Small intestine (tissue), 7 donors: ENCODE measurements at regions not wholly inside any gene's neighbourhood (a gene's known extent, or its start where the extent isn't known, plus 50 kb on each side); places are given as distances from the start of the nearest gene placed in this dataset.

Experiments used
- DNase-seq, 2 donors: peaks; one replicate each; pipeline versions ENCODE4 v3.0.0 to v3.0.0-alpha.2; 2013
- FAIRE-seq: peaks from 2 replicates; lab custom pipeline; 2012; peaks lifted over from hg19 to GRCh38; lab: Jason Lieb, UNC
- H3K27ac ChIP-seq, 3 donors: one replicate each; pipeline ENCODE4 v1.5.1; 2013; ENCODE audit warnings: low read length in 2 of 3, mild to moderate bottlenecking in 2 of 3, control low read depth in 1 of 3, inconsistent platforms in 1 of 3, low read depth in 1 of 3, moderate library complexity in 1 of 3
- H3K27me3 ChIP-seq, 3 donors: one replicate each; pipeline ENCODE4 v1.6.1; 2013; ENCODE audit warnings: low read length in 3 of 3, inconsistent platforms in 1 of 3; ENCODE audit not compliant: control insufficient read depth in 3 of 3, insufficient read depth in 3 of 3
- H3K36me3 ChIP-seq, 3 donors: one replicate each; pipeline ENCODE4 v1.6.1; 2013; ENCODE audit warnings: low read length in 3 of 3, inconsistent platforms in 1 of 3, low read depth in 1 of 3, mild to moderate bottlenecking in 1 of 3, moderate library complexity in 1 of 3; ENCODE audit not compliant: control insufficient read depth in 3 of 3, insufficient read depth in 2 of 3
- H3K4me1 ChIP-seq, 3 donors: one replicate each; pipeline ENCODE4 v1.6.1; 2013; ENCODE audit warnings: low read length in 2 of 3, inconsistent platforms in 1 of 3, low read depth in 1 of 3, mild to moderate bottlenecking in 1 of 3, moderate library complexity in 1 of 3; ENCODE audit not compliant: control insufficient read depth in 3 of 3, insufficient read depth in 2 of 3
- H3K4me3 ChIP-seq, 3 donors: one replicate each; pipeline ENCODE4 v1.5.1; 2013; ENCODE audit warnings: low read length in 3 of 3, control low read depth in 1 of 3, inconsistent platforms in 1 of 3, low read depth in 1 of 3, mild to moderate bottlenecking in 1 of 3, moderate library complexity in 1 of 3
- H3K9me3 ChIP-seq, 2 donors: one replicate each; pipeline ENCODE4 v1.6.1; 2013; ENCODE audit warnings: low read depth in 1 of 2, low read length in 1 of 2; ENCODE audit not compliant: control insufficient read depth in 2 of 2, insufficient read depth in 1 of 2
- WGBS, 3 donors: extraction: QIAGEN DNeasy Blood & Tissue Kit; methylation state at CpG; one replicate each; pipeline ENCODE4 v1.1.7; 2013; 5-methylcytosine and 5-hydroxymethylcytosine counted together
- donor health status: healthy with polysubstance abuse.
- donor health status: control.
- donor health status: control.
- donor health status: Bipolar disorder and iron deficiency.
- donor health status: healthy.

DNA sequence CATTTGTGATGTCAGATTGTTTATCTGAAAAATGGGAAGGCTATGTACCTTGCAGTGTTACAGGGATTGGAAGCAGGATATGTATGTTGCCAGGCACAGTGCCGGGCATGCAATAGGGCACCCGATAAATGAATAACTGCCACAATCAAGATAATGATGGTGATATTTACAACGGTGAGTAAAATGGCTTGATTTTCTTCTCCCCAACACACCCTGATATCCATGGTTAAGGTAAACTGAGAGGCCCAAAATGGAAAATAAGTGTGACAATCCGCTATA is 108.3 kb downstream of the CYP26A1 start:
- H3K27me3 ChIP-seq, result no peaks in the 10 kb centered on the region
- no peaks in the 10 kb centered on the region for H3K36me3 ChIP-seq
- 48 to 66% (median 50%) methylated on average over 4 of the region's 4 CpGs for WGBS, 3 donors
- H3K9me3 ChIP-seq, result no peaks in the 10 kb centered on the region
- no peaks in the 10 kb centered on the region for H3K4me1 ChIP-seq
- no peak for DNase-seq
- H3K27ac ChIP-seq, result no peak overlapping the region
- no peak overlapping the region for H3K4me3 ChIP-seq
- no peak for FAIRE-seq

GRCh38 chr10:93182790-93183189 is 109.1 kb downstream of the CYP26A1 start:
- H3K4me1 ChIP-seq, result no peaks in the 10 kb centered on the region
- FAIRE-seq, result no peak

GRCh38 chr10:93186653-93187052 is 113.0 kb downstream of the CYP26A1 start:
- Histone ChIP-seq H3K36me3 (no peaks in the 10 kb centered on the region), H3K9me3 (no peaks in the 10 kb centered on the region), H3K4me1 (no peaks in the 10 kb centered on the region), H3K27ac (no peak overlapping the region), H3K27me3 (no peaks in the 10 kb centered on the region), H3K4me3 (no peak overlapping the region)
- DNase-seq (no peak), FAIRE-seq (no peak)
- WGBS, 3 donors, result 57 to 79% (median 74%) methylated on average over 2 of the region's 2 CpGs

More at GRCh38 chr10:93182790-93183189, 109.1 kb downstream of the CYP26A1 start:
- no peak overlapping the region for H3K4me3 ChIP-seq
- H3K9me3 ChIP-seq, result no peaks in the 10 kb centered on the region
- H3K27me3 ChIP-seq, result no peaks in the 10 kb centered on the region
- no peak for DNase-seq
- no peaks in the 10 kb centered on the region for H3K36me3 ChIP-seq
- no peak overlapping the region for H3K27ac ChIP-seq

DNA sequence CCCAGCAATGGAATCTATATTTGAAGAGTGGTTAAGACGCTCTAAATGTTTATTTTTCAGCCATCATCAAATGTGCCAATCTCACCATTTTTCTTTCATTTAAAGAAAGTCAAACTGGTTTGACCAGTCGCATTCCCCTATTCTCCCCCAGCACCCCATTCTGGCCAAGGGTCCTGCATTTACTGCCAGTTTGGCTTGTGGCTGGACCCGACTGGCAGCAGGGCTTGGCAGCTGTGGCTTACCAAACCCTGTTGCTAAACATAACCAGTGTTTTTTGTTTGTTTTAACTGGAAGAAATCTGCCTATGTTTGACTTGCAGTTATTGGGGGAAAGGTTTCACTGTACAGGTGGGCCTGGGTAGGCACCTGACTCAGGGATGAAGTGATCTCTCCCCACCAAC is 116.3 kb downstream of the CYP26A1 start:
- FAIRE-seq (no peak), DNase-seq (no peak)
- Histone ChIP-seq H3K9me3 (no peaks in the 10 kb centered on the region), H3K27ac (no peak overlapping the region), H3K27me3 (peaks cover 0 to under 1% (median 0%) of the 10 kb centered on the region in 3 donors), H3K4me3 (no peak overlapping the region), H3K36me3 (no peaks in the 10 kb centered on the region), H3K4me1 (no peaks in the 10 kb centered on the region)
- 68 to 83% (median 75%) methylated on average over 3 of the region's 3 CpGs for WGBS, 3 donors

DNA sequence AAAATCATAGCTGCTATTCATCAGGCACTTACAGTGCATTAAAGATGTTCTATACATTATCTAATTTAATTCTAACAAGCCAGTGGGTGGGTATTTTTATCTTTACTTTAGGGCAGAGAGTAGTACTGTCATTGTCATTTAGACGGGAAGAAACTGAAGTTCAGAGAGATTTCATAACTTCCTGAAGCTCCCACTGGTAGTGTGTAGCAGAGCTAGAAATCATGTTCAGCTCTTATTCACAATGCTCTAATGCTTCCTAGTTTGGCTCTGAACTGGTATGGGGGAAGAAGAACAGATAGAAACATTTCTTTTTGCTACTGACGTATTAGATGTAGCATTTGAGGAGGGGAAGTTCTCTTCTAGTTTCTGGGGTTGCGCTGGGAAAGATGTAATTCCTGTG is 116.7 kb downstream of the CYP26A1 start:
- Histone ChIP-seq H3K36me3 (no peaks in the 10 kb centered on the region), H3K4me1 (no peaks in the 10 kb centered on the region), H3K9me3 (no peaks in the 10 kb centered on the region), H3K27ac (no peak overlapping the region), H3K4me3 (no peak overlapping the region), H3K27me3 (peaks cover 0 to 2% (median 0%) of the 10 kb centered on the region in 3 donors)
- 32 to 42% (median 40%) methylated on average over 3 of the region's 3 CpGs for WGBS, 3 donors
- FAIRE-seq (no peak), DNase-seq (no peak)

DNA sequence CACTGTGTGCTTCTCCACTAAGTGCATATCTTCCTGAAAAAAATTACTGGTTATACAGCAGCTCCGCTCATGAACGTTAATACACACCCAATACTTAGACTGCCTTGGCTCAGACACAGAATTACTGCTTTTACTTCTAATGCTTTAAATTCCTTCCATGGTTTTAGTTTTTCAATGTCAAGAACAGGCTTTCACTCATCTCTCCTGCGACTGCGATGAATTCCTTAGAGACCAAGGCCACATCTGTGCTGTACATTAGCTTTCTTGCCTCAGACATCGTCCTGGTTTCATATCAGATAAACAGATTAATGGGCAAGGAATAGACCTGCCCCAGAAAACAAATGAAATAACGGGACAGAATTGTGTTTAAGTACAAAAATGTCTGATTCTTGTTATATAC is 120.2 kb downstream of the CYP26A1 start:
- DNase-seq (no peak), FAIRE-seq (no peak)
- no peaks in the 10 kb centered on the region for H3K9me3 ChIP-seq
- no peak overlapping the region for H3K4me3 ChIP-seq
- peaks cover 0 to 2% (median 0%) of the 10 kb centered on the region in 3 donors for H3K27me3 ChIP-seq
- H3K4me1 ChIP-seq, result peaks cover 0 to 6% (median 0%) of the 10 kb centered on the region in 3 donors
- H3K27ac ChIP-seq, result no peak overlapping the region
- 64 to 66% (median 65%) methylated on average over 6 of the region's 6 CpGs for WGBS, 3 donors
- no peaks in the 10 kb centered on the region for H3K36me3 ChIP-seq

- WGBS, 3 donors, result 24 to 52% (median 45%) methylated on average over 9 of the region's 9 CpGs
- H3K27me3 ChIP-seq, result peaks cover 0 to 2% (median 0%) of the 10 kb centered on the region in 3 donors
- no peaks in the 10 kb centered on the region for H3K36me3 ChIP-seq
- H3K4me3 ChIP-seq, result peak overlapping the region in 2 of 3 donors; percentile 12 to 14
- FAIRE-seq (no peak), DNase-seq (no peak)
- H3K27ac ChIP-seq, result peak overlapping the region in 1 of 3 donors; percentile 70
- peaks cover 0 to 11% (median 0%) of the 10 kb centered on the region in 3 donors for H3K4me1 ChIP-seq
- no peaks in the 10 kb centered on the region for H3K9me3 ChIP-seq
Measured at GRCh38 chr10:93198401-93199131, 124.9 kb downstream of the CYP26A1 start.

DNA sequence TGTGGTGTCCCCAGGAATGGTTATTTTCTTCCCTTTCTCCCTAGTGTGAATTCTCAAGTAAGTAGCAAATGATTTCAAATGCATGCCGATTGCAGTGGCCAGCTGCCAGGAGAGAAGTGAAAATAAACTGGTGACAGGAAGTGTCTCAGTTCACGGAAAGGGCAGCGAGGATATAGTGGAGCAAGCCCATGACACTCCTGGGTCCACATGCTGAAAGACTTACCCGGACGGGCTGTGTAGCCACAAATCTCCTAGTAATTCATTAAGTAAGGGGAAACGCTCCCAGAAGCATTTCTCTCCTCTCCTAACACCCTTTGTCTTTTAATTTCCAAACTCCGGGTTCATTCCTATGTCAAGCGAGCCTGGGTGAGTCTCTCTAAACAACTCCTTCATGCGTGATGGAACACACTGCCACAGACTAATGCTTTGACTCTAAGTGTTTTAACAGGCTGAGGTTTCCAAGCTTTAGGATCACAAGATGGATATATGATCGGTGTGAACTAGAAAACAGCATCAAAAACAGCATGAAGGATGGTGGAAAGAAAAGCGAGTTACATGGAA is 125.6 kb downstream of the CYP26A1 start:
- H3K4me3 ChIP-seq, result peak overlapping the region in 2 of 3 donors; percentile 12 to 14
- peak overlapping the region in 2 of 3 donors; percentile 70 to 72 for H3K27ac ChIP-seq
- FAIRE-seq, result no peak
- peak; percentile 76 to 85 for DNase-seq
- no peaks in the 10 kb centered on the region for H3K36me3 ChIP-seq
- 13 to 22% (median 15%) methylated on average over 11 of the region's 11 CpGs for WGBS, 3 donors
- H3K4me1 ChIP-seq, result peaks cover 0 to 11% (median 0%) of the 10 kb centered on the region in 3 donors
- H3K9me3 ChIP-seq, result no peaks in the 10 kb centered on the region
- peaks cover 0 to 2% (median 0%) of the 10 kb centered on the region in 3 donors for H3K27me3 ChIP-seq
